ENCODE measurements at regions not wholly inside any gene's neighbourhood (a gene's known extent, or its start where the extent isn't known, plus 50 kb on each side); places are given as distances from the start of the nearest gene placed in this dataset.

DNA sequence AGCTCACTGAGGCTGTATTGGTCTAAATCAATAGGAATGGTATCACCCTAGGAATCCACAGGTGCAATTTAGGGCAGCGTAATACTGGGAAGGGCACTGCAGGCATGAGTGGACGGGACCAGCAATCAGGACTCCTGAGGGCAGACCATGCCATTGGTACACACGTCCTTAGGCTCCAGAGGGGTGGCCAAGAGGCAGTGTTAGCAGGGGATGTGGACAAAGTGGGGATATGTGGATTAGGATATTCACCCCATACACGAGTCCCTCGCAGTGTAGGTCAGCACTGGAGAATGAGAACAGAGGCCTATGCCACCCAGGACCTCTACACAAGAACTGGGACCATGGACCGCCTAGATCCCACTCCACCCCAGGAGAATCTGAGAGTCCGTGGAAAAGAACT lies 389.8 kb downstream of the BCL11A start:
- TF ChIP-seq EZH2phosphoT487 (IDR thresholded peaks at IDR 0.05; ENCODE audit: insufficient read depth, low read depth) (no peak), EZH2 (IDR thresholded peaks at IDR 0.05; ENCODE audit: insufficient read depth, poor library complexity, severe bottlenecking) (no peak)

Data from GM23248 (cell line).